ENCODE measurements at regions not wholly inside any gene's neighbourhood (a gene's known extent, or its start where the extent isn't known, plus 50 kb on each side); places are given as distances from the start of the nearest gene placed in this dataset.
"Not testable (repeated sequence)": the region's sequence is repeated elsewhere in the genome, so short reads cannot be mapped to it uniquely, and the experiment has no call there.

DNA sequence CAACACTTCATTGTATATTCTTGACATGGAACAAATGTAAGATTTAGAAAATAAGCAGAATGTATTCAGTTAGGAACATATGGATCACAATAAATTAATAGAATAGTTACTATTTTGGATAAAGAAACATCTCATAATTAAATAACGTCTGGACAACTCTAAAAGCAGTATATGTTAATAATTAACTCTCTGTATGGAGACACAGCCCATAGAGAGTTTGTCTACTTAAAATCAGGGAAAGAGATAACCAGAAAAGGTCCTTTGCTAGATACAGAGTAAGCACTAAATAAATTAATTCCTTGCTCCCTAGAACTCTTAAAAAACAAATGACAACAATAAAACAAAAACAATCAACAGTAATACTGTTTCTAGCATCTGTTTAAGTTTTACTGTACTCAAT lies 184.4 kb upstream of the THSD7A start:
- H3K36me3 Mint-ChIP-seq: no peaks in the 10 kb centered on the region
- WGBS (ENCODE audit: insufficient coverage): no CpG with 5 or more reads among the region's 1 CpG
- no peak overlapping the region for H3K4me3 Mint-ChIP-seq
- ChIA-PET CTCF (no interaction called here), POLR2A (no interaction called here)
- peaks cover 0 to 2% of the 10 kb centered on the region in 2 donors for H3K27me3 Mint-ChIP-seq
- no peak overlapping the region for H3K27ac ChIP-seq (ENCODE audit: low read length)
- no peaks in the 10 kb centered on the region for H3K27me3 ChIP-seq (replicated peaks in 1 of 2; ENCODE audit: control insufficient read depth in 2 of 2, extremely low read depth in 1 of 2, insufficient read depth in 2 of 2, low read length in 1 of 2)
- H3K9me3 Mint-ChIP-seq: no peaks in the 10 kb centered on the region
- ATAC-seq (replicated peaks in 1 of 4): no peak
- DNase-seq: no peak
- H3K27ac Mint-ChIP-seq: no peak overlapping the region
- no peaks in the 10 kb centered on the region for H3K4me1 ChIP-seq (ENCODE audit: control insufficient read depth in 1 of 2, extremely low read depth in 1 of 2, insufficient read depth in 2 of 2, low read length in 2 of 2)
- H3K36me3 ChIP-seq (ENCODE audit: control insufficient read depth in 2 of 2, extremely low read depth in 1 of 2, insufficient read depth in 1 of 2, low read length in 1 of 2): no peaks in the 10 kb centered on the region
- H3K4me1 Mint-ChIP-seq: no peaks in the 10 kb centered on the region
- H3K9me3 ChIP-seq: no peaks in the 10 kb centered on the region
- no peak overlapping the region for H3K4me3 ChIP-seq (ENCODE audit: control insufficient read depth in 1 of 2, extremely low read depth in 1 of 2, low read length in 1 of 2)

DNA sequence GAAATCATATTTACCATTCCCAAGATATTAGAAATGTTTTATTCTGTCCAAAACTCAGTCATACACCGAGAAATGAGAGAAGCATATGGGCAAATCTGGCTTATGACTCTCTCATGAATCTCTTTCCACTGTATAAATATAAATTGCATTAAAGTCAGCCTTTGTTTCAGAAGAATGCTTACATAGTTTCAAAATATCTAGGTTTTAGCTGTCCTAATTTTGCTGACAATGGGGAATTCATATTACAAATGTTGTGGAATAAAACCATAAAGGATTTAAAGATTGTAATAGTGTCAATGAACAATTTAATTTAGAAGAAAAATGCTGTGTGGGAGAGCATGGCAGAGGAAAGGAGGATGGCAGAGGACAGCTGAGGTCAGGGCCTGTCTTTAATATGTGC lies 185.0 kb upstream of the THSD7A start:
- no peak for ATAC-seq (replicated peaks in 1 of 4)
- Histone ChIP-seq H3K9me3 (no peaks in the 10 kb centered on the region), H3K4me3 (ENCODE audit: control insufficient read depth in 1 of 2, extremely low read depth in 1 of 2, low read length in 1 of 2) (no peak overlapping the region), H3K36me3 (ENCODE audit: control insufficient read depth in 2 of 2, extremely low read depth in 1 of 2, insufficient read depth in 1 of 2, low read length in 1 of 2) (no peaks in the 10 kb centered on the region), H3K27me3 (replicated peaks in 1 of 2; ENCODE audit: control insufficient read depth in 2 of 2, extremely low read depth in 1 of 2, insufficient read depth in 2 of 2, low read length in 1 of 2) (no peaks in the 10 kb centered on the region), H3K27ac (ENCODE audit: low read length) (no peak overlapping the region), H3K4me1 (ENCODE audit: control insufficient read depth in 1 of 2, extremely low read depth in 1 of 2, insufficient read depth in 2 of 2, low read length in 2 of 2) (no peaks in the 10 kb centered on the region)
- H3K27me3 Mint-ChIP-seq: peaks cover 0 to 2% of the 10 kb centered on the region in 2 donors
- ChIA-PET POLR2A (no interaction called here), CTCF (no interaction called here)
- H3K4me1 Mint-ChIP-seq: no peaks in the 10 kb centered on the region
- no peak for DNase-seq
- WGBS (ENCODE audit: insufficient coverage): no CpG with 5 or more reads among the region's 1 CpG
- no peaks in the 10 kb centered on the region for H3K9me3 Mint-ChIP-seq
- no peak overlapping the region for H3K4me3 Mint-ChIP-seq
- no peaks in the 10 kb centered on the region for H3K36me3 Mint-ChIP-seq
- H3K27ac Mint-ChIP-seq: no peak overlapping the region

DNA sequence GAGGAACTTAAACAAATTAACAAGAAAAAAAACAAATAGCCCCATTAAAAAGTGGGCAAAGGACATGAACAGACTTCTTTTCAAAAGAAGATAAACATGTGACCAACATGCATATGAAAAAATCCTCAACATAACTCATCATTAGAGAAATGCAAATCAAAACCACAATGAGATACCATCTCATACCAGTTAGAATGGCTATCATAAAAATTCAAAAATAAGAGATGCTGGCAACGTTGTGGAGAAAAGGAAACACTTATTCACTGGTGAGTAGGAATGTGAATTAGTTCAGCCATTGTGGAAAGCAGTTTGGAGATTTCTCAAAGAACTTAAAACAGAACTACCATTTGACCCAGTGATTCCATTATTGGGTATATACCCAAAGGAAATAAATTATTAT lies 189.1 kb upstream of the TMEM106B start:
- H3K4me3 Mint-ChIP-seq; H3K36me3 Mint-ChIP-seq; H3K36me3 ChIP-seq (ENCODE audit: control insufficient read depth in 2 of 2, extremely low read depth in 1 of 2, insufficient read depth in 1 of 2, low read length in 1 of 2); H3K27me3 ChIP-seq (replicated peaks in 1 of 2; ENCODE audit: control insufficient read depth in 2 of 2, extremely low read depth in 1 of 2, insufficient read depth in 2 of 2, low read length in 1 of 2); H3K9me3 Mint-ChIP-seq; H3K27me3 Mint-ChIP-seq; H3K27ac ChIP-seq (ENCODE audit: low read length); DNase-seq; H3K27ac Mint-ChIP-seq; H3K4me1 ChIP-seq (ENCODE audit: control insufficient read depth in 1 of 2, extremely low read depth in 1 of 2, insufficient read depth in 2 of 2, low read length in 2 of 2); H3K9me3 ChIP-seq; CTCF ChIA-PET; ATAC-seq (replicated peaks in 1 of 4); H3K4me3 ChIP-seq (ENCODE audit: control insufficient read depth in 1 of 2, extremely low read depth in 1 of 2, low read length in 1 of 2); H3K4me1 Mint-ChIP-seq: not testable (repeated sequence)
- no CpG with 5 or more reads among the region's 1 CpG for WGBS (ENCODE audit: insufficient coverage)
- POLR2A ChIA-PET: interaction anchor here in 1 of 2 donors (0.6 kb wide), 1 partner anchor 276 kb away, joined by 5 read pairs; no protein-coding TSS in a partner anchor

DNA sequence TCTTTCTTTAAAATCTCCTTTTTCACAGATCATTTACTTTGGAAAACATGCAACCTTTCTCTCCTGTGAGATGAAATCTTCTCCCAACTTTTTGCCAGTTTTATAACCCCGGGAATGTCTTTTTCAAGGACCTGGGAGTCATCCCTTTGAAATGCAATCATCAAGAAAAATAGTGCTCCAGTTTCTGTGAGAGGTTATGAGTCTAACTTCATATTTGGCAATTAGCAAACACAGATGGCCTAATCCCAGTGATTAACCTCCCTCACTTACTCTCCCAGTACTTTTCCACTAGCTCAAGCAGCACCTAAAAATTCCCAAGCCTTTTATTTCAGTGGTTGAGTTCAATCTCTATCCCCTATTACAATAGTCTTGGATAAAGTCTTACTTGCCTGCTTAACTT lies 185.8 kb upstream of the TMEM106B start:
- no peak for DNase-seq

DNA sequence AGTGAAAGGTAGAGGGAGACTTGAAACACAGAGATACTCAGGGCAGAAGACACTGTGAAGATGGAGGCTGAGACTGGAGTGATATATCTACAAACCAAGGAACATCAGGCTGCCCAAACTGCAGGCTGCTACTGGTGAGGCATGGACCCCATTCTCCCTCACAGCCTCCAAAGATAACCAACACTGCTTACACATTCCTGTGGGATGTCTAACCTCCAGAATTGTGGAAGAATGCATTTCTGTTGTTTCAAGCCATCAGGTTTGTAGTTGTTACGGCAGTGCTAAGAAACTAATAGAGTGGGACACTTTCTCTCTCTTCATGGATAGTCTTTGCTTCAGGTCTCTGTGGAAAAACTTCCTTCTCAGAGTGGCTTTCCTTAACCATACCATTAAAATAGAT lies 182.6 kb upstream of the TMEM106B start:
- no peaks in the 10 kb centered on the region for H3K27me3 ChIP-seq (replicated peaks in 1 of 2; ENCODE audit: control insufficient read depth in 2 of 2, extremely low read depth in 1 of 2, insufficient read depth in 2 of 2, low read length in 1 of 2)
- H3K9me3 ChIP-seq: no peaks in the 10 kb centered on the region
- no peak for DNase-seq
- H3K27ac Mint-ChIP-seq: no peak overlapping the region
- WGBS (ENCODE audit: insufficient coverage): 71% methylated on average over 1 of the region's 1 CpG
- no peak overlapping the region for H3K4me3 ChIP-seq (ENCODE audit: control insufficient read depth in 1 of 2, extremely low read depth in 1 of 2, low read length in 1 of 2)
- ChIA-PET CTCF (no interaction called here), POLR2A (interaction anchor here in 1 of 2 donors (0.6 kb wide), 1 partner anchor 8 kb away, joined by 3 read pairs; no protein-coding TSS in a partner anchor)
- no peaks in the 10 kb centered on the region for H3K36me3 ChIP-seq (ENCODE audit: control insufficient read depth in 2 of 2, extremely low read depth in 1 of 2, insufficient read depth in 1 of 2, low read length in 1 of 2)
- no peak overlapping the region for H3K27ac ChIP-seq (ENCODE audit: low read length)
- H3K4me1 ChIP-seq (ENCODE audit: control insufficient read depth in 1 of 2, extremely low read depth in 1 of 2, insufficient read depth in 2 of 2, low read length in 2 of 2): no peaks in the 10 kb centered on the region
- H3K27me3 Mint-ChIP-seq: peaks cover 4 to 8% of the 10 kb centered on the region in 2 donors
- no peak for ATAC-seq (replicated peaks in 1 of 4)
- no peak overlapping the region for H3K4me3 Mint-ChIP-seq
- H3K36me3 Mint-ChIP-seq: no peaks in the 10 kb centered on the region
- no peaks in the 10 kb centered on the region for H3K9me3 Mint-ChIP-seq
- H3K4me1 Mint-ChIP-seq: no peaks in the 10 kb centered on the region

More for the DNA sequence above, 185.8 kb upstream of the TMEM106B start:
- Histone ChIP-seq H3K4me3 (ENCODE audit: control insufficient read depth in 1 of 2, extremely low read depth in 1 of 2, low read length in 1 of 2) (no peak overlapping the region), H3K27me3 (replicated peaks in 1 of 2; ENCODE audit: control insufficient read depth in 2 of 2, extremely low read depth in 1 of 2, insufficient read depth in 2 of 2, low read length in 1 of 2) (no peaks in the 10 kb centered on the region), H3K27ac (ENCODE audit: low read length) (no peak overlapping the region), H3K9me3 (no peaks in the 10 kb centered on the region), H3K36me3 (ENCODE audit: control insufficient read depth in 2 of 2, extremely low read depth in 1 of 2, insufficient read depth in 1 of 2, low read length in 1 of 2) (no peaks in the 10 kb centered on the region), H3K4me1 (ENCODE audit: control insufficient read depth in 1 of 2, extremely low read depth in 1 of 2, insufficient read depth in 2 of 2, low read length in 2 of 2) (no peaks in the 10 kb centered on the region)
- peaks cover 2 to 4% of the 10 kb centered on the region in 2 donors for H3K27me3 Mint-ChIP-seq
- no CpG with 5 or more reads among the region's 1 CpG for WGBS (ENCODE audit: insufficient coverage)
- H3K27ac Mint-ChIP-seq: no peak overlapping the region
- ATAC-seq (replicated peaks in 1 of 4): no peak
- H3K4me1 Mint-ChIP-seq: no peaks in the 10 kb centered on the region
- ChIA-PET CTCF (no interaction called here), POLR2A (no interaction called here)
- no peaks in the 10 kb centered on the region for H3K36me3 Mint-ChIP-seq
- H3K4me3 Mint-ChIP-seq: no peak overlapping the region
- H3K9me3 Mint-ChIP-seq: no peaks in the 10 kb centered on the region

DNA sequence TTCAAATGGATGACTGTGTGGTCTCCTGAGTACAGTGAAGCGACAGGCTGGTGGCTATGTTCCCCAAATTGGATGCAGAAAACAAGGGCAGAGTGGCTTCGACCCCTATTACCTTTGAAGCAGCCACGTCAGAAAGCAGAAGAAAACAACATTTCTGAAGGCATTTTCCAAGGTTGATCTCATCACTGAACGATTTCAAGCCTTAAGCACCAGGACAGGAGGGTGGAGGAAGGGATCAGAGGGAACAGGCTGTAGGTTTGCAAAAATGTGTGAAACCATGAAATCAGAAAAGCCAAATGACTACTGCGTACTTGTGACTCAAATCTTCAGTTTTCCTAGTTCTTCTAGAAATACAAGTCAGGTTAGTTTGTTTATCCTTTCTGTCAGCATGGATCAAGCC lies 181.0 kb upstream of the TMEM106B start:
- Histone ChIP-seq H3K4me3 (ENCODE audit: control insufficient read depth in 1 of 2, extremely low read depth in 1 of 2, low read length in 1 of 2) (no peak overlapping the region), H3K27ac (ENCODE audit: low read length) (no peak overlapping the region), H3K36me3 (ENCODE audit: control insufficient read depth in 2 of 2, extremely low read depth in 1 of 2, insufficient read depth in 1 of 2, low read length in 1 of 2) (no peaks in the 10 kb centered on the region), H3K4me1 (ENCODE audit: control insufficient read depth in 1 of 2, extremely low read depth in 1 of 2, insufficient read depth in 2 of 2, low read length in 2 of 2) (no peaks in the 10 kb centered on the region), H3K27me3 (replicated peaks in 1 of 2; ENCODE audit: control insufficient read depth in 2 of 2, extremely low read depth in 1 of 2, insufficient read depth in 2 of 2, low read length in 1 of 2) (no peaks in the 10 kb centered on the region), H3K9me3 (no peaks in the 10 kb centered on the region)
- Mint-ChIP-seq H3K36me3 (no peaks in the 10 kb centered on the region), H3K4me3 (no peak overlapping the region), H3K27me3 (peaks cover 4 to 11% of the 10 kb centered on the region in 2 donors), H3K9me3 (no peaks in the 10 kb centered on the region), H3K27ac (no peak overlapping the region), H3K4me1 (no peaks in the 10 kb centered on the region)
- DNase-seq (no peak), ATAC-seq (replicated peaks in 1 of 4) (no peak)
- WGBS (ENCODE audit: insufficient coverage): 70% methylated on average over 4 of the region's 5 CpGs
- ChIA-PET CTCF (no interaction called here), POLR2A (no interaction called here)

DNA sequence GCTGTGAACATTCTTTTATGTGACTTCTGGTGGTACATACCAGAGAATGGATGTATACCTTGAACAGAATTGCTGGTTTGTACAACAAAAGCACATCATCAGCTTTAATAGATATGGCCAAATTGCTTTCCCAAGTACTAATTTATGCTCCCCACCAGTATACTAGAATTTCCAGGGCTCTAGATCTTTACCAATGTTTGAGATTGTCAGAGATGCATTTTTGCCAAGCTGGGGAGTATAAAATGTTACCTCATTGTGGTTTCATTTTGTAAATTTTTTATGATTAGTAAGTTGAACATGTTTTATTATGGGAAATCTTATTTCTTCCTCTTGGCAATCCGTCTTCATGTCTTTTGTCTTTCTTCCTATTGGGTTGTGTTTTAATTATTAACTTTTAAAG lies 179.9 kb upstream of the TMEM106B start:
- Histone ChIP-seq H3K4me3 (ENCODE audit: control insufficient read depth in 1 of 2, extremely low read depth in 1 of 2, low read length in 1 of 2) (no peak overlapping the region), H3K9me3 (no peaks in the 10 kb centered on the region), H3K27ac (ENCODE audit: low read length) (no peak overlapping the region), H3K4me1 (ENCODE audit: control insufficient read depth in 1 of 2, extremely low read depth in 1 of 2, insufficient read depth in 2 of 2, low read length in 2 of 2) (no peaks in the 10 kb centered on the region), H3K36me3 (ENCODE audit: control insufficient read depth in 2 of 2, extremely low read depth in 1 of 2, insufficient read depth in 1 of 2, low read length in 1 of 2) (no peaks in the 10 kb centered on the region), H3K27me3 (replicated peaks in 1 of 2; ENCODE audit: control insufficient read depth in 2 of 2, extremely low read depth in 1 of 2, insufficient read depth in 2 of 2, low read length in 1 of 2) (no peaks in the 10 kb centered on the region)
- Mint-ChIP-seq H3K36me3 (no peaks in the 10 kb centered on the region), H3K4me1 (no peaks in the 10 kb centered on the region), H3K4me3 (no peak overlapping the region), H3K27ac (no peak overlapping the region), H3K9me3 (no peaks in the 10 kb centered on the region), H3K27me3 (peaks cover 4 to 11% of the 10 kb centered on the region in 2 donors)
- no peak for DNase-seq
- no peak for ATAC-seq (replicated peaks in 1 of 4)
- WGBS (ENCODE audit: insufficient coverage): no CpG with 5 or more reads among the region's 1 CpG
- ChIA-PET CTCF (no interaction called here), POLR2A (no interaction called here)

Data from T-cell (primary cell).